Activated naive CD4-positive, alpha-beta T cell treated with anti-CD3 and anti-CD28 coated beads for 36 hours (primary cell): ENCODE measurements at regions not wholly inside any gene's neighbourhood (a gene's known extent, or its start where the extent isn't known, plus 50 kb on each side); places are given as distances from the start of the nearest gene placed in this dataset.

Source experiments
- CTCF ChIA-PET: fragments of 350-600 bp; sonication (Branson Sonifier 250); formaldehyde crosslinking; loops from one replicate; lab custom pipeline; 2021; ENCODE audit warnings: antibody characterized with exemption; lab: Charles Lee
- DNase-seq: peaks from one replicate; pipeline ENCODE4 v3.0.0-alpha.2; 2020
- H3K27ac Mint-ChIP-seq: one replicate; pipeline ENCODE4 v1.8.0; 2021; ENCODE audit warnings: mild to moderate bottlenecking, mixed read lengths
- H3K27me3 Mint-ChIP-seq: one replicate; pipeline ENCODE4 v1.8.0; 2021; ENCODE audit warnings: low read depth, mixed read lengths
- H3K36me3 Mint-ChIP-seq: one replicate; pipeline ENCODE4 v1.8.0; 2021; ENCODE audit warnings: low read depth, mixed read lengths
- H3K4me1 Mint-ChIP-seq: one replicate; pipeline ENCODE4 v1.8.0; 2021; ENCODE audit warnings: low read depth, mixed read lengths
- H3K4me3 Mint-ChIP-seq: one replicate; pipeline ENCODE4 v1.8.0; 2021; ENCODE audit warnings: mild to moderate bottlenecking, moderate library complexity, mixed read lengths
- H3K9me3 Mint-ChIP-seq: one replicate; pipeline ENCODE4 v1.8.0; 2021; ENCODE audit warnings: mixed read lengths
- intact Hi-C: fragments of 100-400 bp; cut with micrococcal nuclease; formaldehyde crosslinking; loops from one replicate; pipeline ENCODE4 v1.15.1; 2023

DNA sequence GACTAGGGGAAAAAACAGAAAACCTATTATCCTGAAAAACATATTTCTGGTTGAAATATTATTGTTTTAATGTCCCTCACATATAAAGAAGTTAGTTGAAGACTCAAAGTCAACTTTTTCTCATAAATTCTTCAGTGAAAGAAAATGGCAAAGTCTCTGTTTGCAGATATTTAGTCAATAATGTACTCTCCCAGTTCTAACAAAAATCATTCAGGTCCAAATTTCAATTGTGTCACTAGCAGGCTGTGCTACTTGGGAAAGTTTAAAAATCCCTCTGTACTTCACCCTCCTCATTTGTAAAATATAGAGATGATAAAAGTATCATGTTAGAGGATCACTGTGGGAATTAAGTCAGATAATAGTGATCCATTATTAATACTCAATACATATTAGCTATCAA lies 496.5 kb downstream of the FSCB start:
- intact Hi-C loops = no loop called here
- H3K27me3 Mint-ChIP-seq = no peaks in the 10 kb centered on the region
- no peaks in the 10 kb centered on the region for H3K4me1 Mint-ChIP-seq
- CTCF ChIA-PET = no interaction called here
- no peak for DNase-seq
- no peak overlapping the region for H3K27ac Mint-ChIP-seq
- H3K4me3 Mint-ChIP-seq = no peak overlapping the region
- H3K9me3 Mint-ChIP-seq = peaks cover 10% of the 10 kb centered on the region
- H3K36me3 Mint-ChIP-seq = no peaks in the 10 kb centered on the region

- intact Hi-C loops = no loop called here
- H3K4me3 Mint-ChIP-seq = no peak overlapping the region
- no peaks in the 10 kb centered on the region for H3K4me1 Mint-ChIP-seq
- H3K9me3 Mint-ChIP-seq = peaks cover 10% of the 10 kb centered on the region
- no peak overlapping the region for H3K27ac Mint-ChIP-seq
- CTCF ChIA-PET = no interaction called here
- H3K27me3 Mint-ChIP-seq = no peaks in the 10 kb centered on the region
- no peak for DNase-seq
- no peaks in the 10 kb centered on the region for H3K36me3 Mint-ChIP-seq
Measured at GRCh38 chr14:44010071-44010470, 497.0 kb downstream of the FSCB start.

- H3K36me3 Mint-ChIP-seq = no peaks in the 10 kb centered on the region
- no peak for DNase-seq
- intact Hi-C loops = no loop called here
- H3K4me3 Mint-ChIP-seq = no peak overlapping the region
- H3K27me3 Mint-ChIP-seq = no peaks in the 10 kb centered on the region
- CTCF ChIA-PET = no interaction called here
- no peak overlapping the region for H3K27ac Mint-ChIP-seq
- H3K9me3 Mint-ChIP-seq = peaks cover 12% of the 10 kb centered on the region
- no peaks in the 10 kb centered on the region for H3K4me1 Mint-ChIP-seq
Measured at GRCh38 chr14:44009642-44010041, 497.4 kb downstream of the FSCB start.

- Mint-ChIP-seq H3K36me3 (no peaks in the 10 kb centered on the region), H3K4me1 (no peaks in the 10 kb centered on the region), H3K27ac (no peak overlapping the region), H3K27me3 (no peaks in the 10 kb centered on the region), H3K4me3 (no peak overlapping the region), H3K9me3 (peaks cover 7% of the 10 kb centered on the region)
- CTCF ChIA-PET = no interaction called here
- intact Hi-C loops = no loop called here
- no peak for DNase-seq
Measured at GRCh38 chr14:43988989-43989388, 518.1 kb downstream of the FSCB start.

DNA sequence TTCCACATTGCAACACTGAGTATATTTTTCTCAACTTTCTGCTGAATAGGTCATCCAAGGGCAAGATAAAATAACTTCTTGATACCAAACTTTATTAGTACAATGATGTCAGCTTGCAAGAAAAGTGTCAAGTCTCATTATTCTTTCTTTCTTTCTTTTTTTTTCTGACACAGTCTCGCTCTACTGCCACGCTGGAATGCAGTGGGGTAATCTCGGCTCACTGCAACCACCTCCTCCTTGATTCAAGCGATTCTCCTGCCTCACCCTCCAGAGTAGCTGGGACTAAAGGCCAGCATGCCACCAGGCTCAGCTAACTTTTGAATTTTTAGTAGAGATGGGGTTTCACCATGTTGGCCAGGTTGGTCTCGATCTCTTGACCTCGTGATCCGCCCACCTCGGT lies 523.4 kb downstream of the FSCB start:
- Mint-ChIP-seq H3K27me3 (no peaks in the 10 kb centered on the region), H3K4me1 (no peaks in the 10 kb centered on the region)
- CTCF ChIA-PET = no interaction called here

GRCh38 chr14:43981135-43981768 lies 525.8 kb downstream of the FSCB start:
- CTCF ChIA-PET = no interaction called here
- no peak overlapping the region for H3K27ac Mint-ChIP-seq
- H3K36me3 Mint-ChIP-seq = no peaks in the 10 kb centered on the region

More for the DNA sequence above, 523.4 kb downstream of the FSCB start:
- Mint-ChIP-seq H3K36me3 (no peaks in the 10 kb centered on the region), H3K27ac (no peak overlapping the region), H3K9me3 (peaks cover 10% of the 10 kb centered on the region), H3K4me3 (no peak overlapping the region)
- DNase-seq = no peak
- intact Hi-C loops = no loop called here

DNA sequence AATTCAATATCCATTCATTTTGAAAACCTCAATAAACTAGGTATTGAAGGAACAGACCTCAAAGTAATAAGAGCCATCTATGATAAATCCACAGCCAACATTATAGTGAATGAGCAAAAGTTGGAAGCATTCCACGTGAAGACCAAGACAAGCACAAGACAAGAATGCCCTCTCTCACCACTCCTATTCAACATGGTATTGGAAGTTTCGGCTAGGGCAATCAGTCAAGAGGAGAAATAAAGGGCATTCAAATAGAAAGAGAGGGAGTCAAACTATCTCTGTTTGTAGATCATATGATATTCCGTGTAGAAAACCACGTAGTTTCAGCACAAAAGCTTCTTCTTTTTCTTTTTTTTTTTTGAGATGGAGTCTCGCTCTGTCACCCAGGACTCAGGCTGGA lies 550.3 kb downstream of the FSCB start:
- intact Hi-C loops = no loop called here
- H3K9me3 Mint-ChIP-seq = peaks cover 10% of the 10 kb centered on the region
- no peak overlapping the region for H3K27ac Mint-ChIP-seq
- no peaks in the 10 kb centered on the region for H3K27me3 Mint-ChIP-seq
- CTCF ChIA-PET = no interaction called here
- no peak overlapping the region for H3K4me3 Mint-ChIP-seq
- no peaks in the 10 kb centered on the region for H3K36me3 Mint-ChIP-seq
- no peak for DNase-seq
- no peaks in the 10 kb centered on the region for H3K4me1 Mint-ChIP-seq

More at GRCh38 chr14:43981135-43981768, 525.8 kb downstream of the FSCB start:
- Mint-ChIP-seq H3K4me3 (no peak overlapping the region), H3K27me3 (no peaks in the 10 kb centered on the region), H3K4me1 (no peaks in the 10 kb centered on the region), H3K9me3 (peaks cover 12% of the 10 kb centered on the region)
- intact Hi-C loops = no loop called here
- no peak for DNase-seq

GRCh38 chr14:43949400-43949799 lies 557.7 kb downstream of the FSCB start:
- intact Hi-C loops = no loop called here
- H3K27me3 Mint-ChIP-seq = no peaks in the 10 kb centered on the region
- CTCF ChIA-PET = no interaction called here

DNA sequence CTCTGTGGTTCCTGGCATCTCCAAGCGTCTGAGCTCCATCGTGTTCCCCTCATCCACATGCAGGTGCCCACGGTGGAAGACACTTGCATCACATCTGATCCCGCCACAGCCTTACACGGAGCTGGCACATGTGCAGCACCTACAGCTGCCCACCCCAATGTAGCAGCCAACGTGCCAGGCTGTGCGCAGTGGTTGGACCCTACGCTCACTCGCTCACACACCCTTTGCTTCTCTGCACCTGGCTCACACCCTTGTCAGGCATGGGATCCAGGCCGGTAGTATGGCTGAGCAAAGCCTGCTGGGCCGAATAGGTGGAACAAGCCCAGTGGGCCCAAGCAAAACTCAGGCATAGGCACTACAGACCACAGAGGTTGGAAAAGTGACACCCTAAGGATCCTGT lies 567.2 kb downstream of the FSCB start:
- Mint-ChIP-seq H3K4me1 (no peaks in the 10 kb centered on the region), H3K4me3 (no peak overlapping the region), H3K36me3 (no peaks in the 10 kb centered on the region), H3K9me3 (peaks cover 6% of the 10 kb centered on the region), H3K27me3 (no peaks in the 10 kb centered on the region), H3K27ac (no peak overlapping the region)
- CTCF ChIA-PET = interaction anchor here (0.7 kb wide), 1 partner anchor 12 kb away, joined by 3 read pairs; no protein-coding TSS in a partner anchor
- no peak for DNase-seq
- intact Hi-C loops = no loop called here

More at GRCh38 chr14:43949400-43949799, 557.7 kb downstream of the FSCB start:
- Mint-ChIP-seq H3K4me3 (no peak overlapping the region), H3K4me1 (no peaks in the 10 kb centered on the region), H3K36me3 (no peaks in the 10 kb centered on the region), H3K9me3 (peaks cover 3% of the 10 kb centered on the region), H3K27ac (no peak overlapping the region)
- no peak for DNase-seq

DNA sequence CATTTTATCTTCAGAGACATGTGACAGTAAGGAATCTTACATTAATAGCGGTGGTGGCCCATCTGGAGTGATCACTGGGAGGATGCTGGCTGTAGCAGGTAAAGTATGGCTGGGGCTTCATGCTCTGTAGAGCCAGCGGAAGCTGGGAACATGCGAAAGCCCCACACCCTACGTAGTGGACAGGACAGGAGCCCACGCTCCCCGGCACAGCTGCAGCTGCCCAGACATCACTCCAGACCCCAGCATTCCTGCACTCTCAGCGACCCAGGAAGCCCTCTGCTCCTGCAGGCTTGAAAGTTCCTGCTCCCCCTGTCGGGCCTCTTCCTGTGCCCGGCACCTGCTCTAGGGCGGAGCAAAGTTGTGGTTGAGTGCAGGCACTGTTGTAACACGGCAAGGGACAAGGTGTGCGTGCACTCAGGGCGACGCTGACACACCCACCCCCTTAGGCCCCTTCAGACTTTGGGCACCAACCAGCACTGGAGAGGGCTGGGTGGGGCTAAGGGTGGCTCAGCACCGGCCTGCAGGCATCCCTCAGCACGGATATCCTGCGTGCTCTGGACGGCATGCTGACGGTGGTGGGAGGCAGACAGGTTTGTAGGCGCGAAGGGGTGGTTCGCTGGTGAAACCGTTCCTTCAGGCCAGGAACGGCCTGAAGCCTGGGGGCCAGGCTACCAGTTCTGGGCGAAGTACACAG lies 568.3 kb downstream of the FSCB start:
- H3K36me3 Mint-ChIP-seq = no peaks in the 10 kb centered on the region
- DNase-seq = no peak
- no peak overlapping the region for H3K27ac Mint-ChIP-seq
- CTCF ChIA-PET = no interaction called here
- intact Hi-C loops = no loop called here
- peaks cover 6% of the 10 kb centered on the region for H3K9me3 Mint-ChIP-seq
- H3K4me3 Mint-ChIP-seq = no peak overlapping the region
- H3K27me3 Mint-ChIP-seq = no peaks in the 10 kb centered on the region
- H3K4me1 Mint-ChIP-seq = no peaks in the 10 kb centered on the region

DNA sequence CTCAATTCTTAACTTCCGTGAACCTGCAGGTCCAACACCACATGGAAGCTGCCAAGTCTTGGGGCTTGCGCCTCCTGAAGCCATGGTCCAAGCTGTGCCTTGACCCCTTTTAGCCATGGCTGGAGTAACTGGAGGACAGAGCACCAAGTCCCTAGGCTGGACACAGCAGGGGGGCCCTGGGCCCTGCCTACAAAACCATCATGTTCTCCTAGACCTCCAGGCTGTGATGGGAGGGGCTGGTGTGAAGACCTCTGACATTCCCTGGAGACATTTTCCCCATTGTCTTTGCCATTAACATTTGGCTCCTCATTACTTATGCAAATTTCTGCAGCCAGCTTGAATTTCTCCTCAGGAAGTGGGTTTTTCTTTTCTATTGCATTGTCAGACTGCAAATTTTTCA lies 570.1 kb downstream of the FSCB start:
- no peak for DNase-seq
- no peaks in the 10 kb centered on the region for H3K27me3 Mint-ChIP-seq
- H3K4me3 Mint-ChIP-seq = no peak overlapping the region
- CTCF ChIA-PET = no interaction called here
- no peak overlapping the region for H3K27ac Mint-ChIP-seq
- no peaks in the 10 kb centered on the region for H3K4me1 Mint-ChIP-seq
- intact Hi-C loops = no loop called here
- peaks cover 6% of the 10 kb centered on the region for H3K9me3 Mint-ChIP-seq
- H3K36me3 Mint-ChIP-seq = no peaks in the 10 kb centered on the region

DNA sequence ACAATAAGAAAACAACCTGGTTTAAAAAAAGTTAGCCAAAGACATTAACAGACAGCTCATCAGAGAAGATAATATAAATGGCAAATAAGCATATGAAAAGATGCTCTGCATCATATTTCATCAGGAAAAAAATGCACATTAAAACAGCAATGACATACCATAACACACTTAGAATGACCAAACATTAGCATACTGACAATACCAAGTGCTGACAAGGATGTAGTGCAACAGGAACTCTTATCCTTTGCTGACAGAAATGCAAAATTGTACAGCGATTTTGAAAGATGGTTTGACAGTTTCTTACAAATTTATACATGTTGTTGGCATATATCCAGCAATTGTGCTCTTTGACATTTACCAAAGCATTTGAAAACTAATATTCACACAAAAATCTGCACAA lies 573.0 kb downstream of the FSCB start:
- no peaks in the 10 kb centered on the region for H3K4me1 Mint-ChIP-seq
- no peaks in the 10 kb centered on the region for H3K36me3 Mint-ChIP-seq
- CTCF ChIA-PET = no interaction called here
- DNase-seq = no peak
- H3K4me3 Mint-ChIP-seq = no peak overlapping the region
- intact Hi-C loops = no loop called here
- H3K27me3 Mint-ChIP-seq = no peaks in the 10 kb centered on the region
- H3K9me3 Mint-ChIP-seq = peaks cover 8% of the 10 kb centered on the region
- no peak overlapping the region for H3K27ac Mint-ChIP-seq

- CTCF ChIA-PET = no interaction called here
- no peaks in the 10 kb centered on the region for H3K27me3 Mint-ChIP-seq
- no peak for DNase-seq
- no peaks in the 10 kb centered on the region for H3K4me1 Mint-ChIP-seq
- H3K9me3 Mint-ChIP-seq = peaks cover 6% of the 10 kb centered on the region
- no peak overlapping the region for H3K27ac Mint-ChIP-seq
- H3K36me3 Mint-ChIP-seq = no peaks in the 10 kb centered on the region
- H3K4me3 Mint-ChIP-seq = no peak overlapping the region
- intact Hi-C loops = no loop called here
Measured at GRCh38 chr14:43914041-43914693, 592.9 kb downstream of the FSCB start.
